ENCODE measurements at regions not wholly inside any gene's neighbourhood (a gene's known extent, or its start where the extent isn't known, plus 50 kb on each side); places are given as distances from the start of the nearest gene placed in this dataset.

DNA sequence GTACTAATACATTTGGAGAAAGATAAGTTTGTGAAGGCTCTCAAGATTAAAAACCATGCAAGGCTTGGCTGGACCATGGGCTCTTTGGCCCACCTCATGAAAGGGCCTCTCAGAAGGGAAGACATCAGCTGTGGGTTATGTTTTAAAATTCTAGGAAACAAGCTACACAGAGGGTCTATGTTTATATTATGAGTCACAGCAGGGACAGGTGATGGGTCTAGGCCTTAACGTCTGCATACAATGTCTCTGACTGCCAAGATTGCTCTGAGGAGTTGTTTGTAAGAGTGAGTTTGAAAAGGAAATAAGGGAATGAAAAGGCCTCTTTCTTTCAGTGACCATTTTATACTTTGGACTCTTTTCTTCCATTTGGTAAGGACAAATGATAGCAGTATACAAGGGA lies 77.0 kb upstream of the ARMCX2 start:
- TF ChIP-seq, protein P1, sequence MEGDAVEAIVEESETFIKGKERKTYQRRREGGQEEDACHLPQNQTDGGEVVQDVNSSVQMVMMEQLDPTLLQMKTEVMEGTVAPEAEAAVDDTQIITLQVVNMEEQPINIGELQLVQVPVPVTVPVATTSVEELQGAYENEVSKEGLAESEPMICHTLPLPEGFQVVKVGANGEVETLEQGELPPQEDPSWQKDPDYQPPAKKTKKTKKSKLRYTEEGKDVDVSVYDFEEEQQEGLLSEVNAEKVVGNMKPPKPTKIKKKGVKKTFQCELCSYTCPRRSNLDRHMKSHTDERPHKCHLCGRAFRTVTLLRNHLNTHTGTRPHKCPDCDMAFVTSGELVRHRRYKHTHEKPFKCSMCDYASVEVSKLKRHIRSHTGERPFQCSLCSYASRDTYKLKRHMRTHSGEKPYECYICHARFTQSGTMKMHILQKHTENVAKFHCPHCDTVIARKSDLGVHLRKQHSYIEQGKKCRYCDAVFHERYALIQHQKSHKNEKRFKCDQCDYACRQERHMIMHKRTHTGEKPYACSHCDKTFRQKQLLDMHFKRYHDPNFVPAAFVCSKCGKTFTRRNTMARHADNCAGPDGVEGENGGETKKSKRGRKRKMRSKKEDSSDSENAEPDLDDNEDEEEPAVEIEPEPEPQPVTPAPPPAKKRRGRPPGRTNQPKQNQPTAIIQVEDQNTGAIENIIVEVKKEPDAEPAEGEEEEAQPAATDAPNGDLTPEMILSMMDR (IDR thresholded peaks at IDR 0.05) = no peak
- no peak for TF ChIP-seq POLR2A (IDR thresholded peaks at IDR 0.05)

Data from testis (tissue), 2 donors.